Thyroid gland (tissue), 4 donors: ENCODE measurements at regions not wholly inside any gene's neighbourhood (a gene's known extent, or its start where the extent isn't known, plus 50 kb on each side); places are given as distances from the start of the nearest gene placed in this dataset.

Source experiments
- DNase-seq, 2 donors: peaks; one replicate each; pipeline ENCODE4 v3.0.0-alpha.2; 2019
- H3K27ac ChIP-seq, 3 donors: fragments of 200-600 bp; sonication (generic); 1 replicate in 2 of 3; 2 replicates in 1 of 3; pipeline ENCODE4 v1.5.1; 2016 to 2019; ENCODE audit warnings: mild to moderate bottlenecking in 1 of 3, moderate library complexity in 1 of 3
- H3K27me3 ChIP-seq: fragments of 200-600 bp; sonication (generic); one replicate; pipeline ENCODE4 v1.5.1; 2019
- H3K36me3 ChIP-seq, 2 donors: fragments of 200-600 bp; sonication (generic); one replicate each; pipeline ENCODE4 v1.5.1; 2016 to 2019
- H3K4me1 ChIP-seq, 2 donors: fragments of 200-600 bp; sonication (generic); one replicate each; pipeline ENCODE4 v1.5.1; 2017 to 2019
- H3K4me3 ChIP-seq, 3 donors: fragments of 200-600 bp; sonication (generic); replicated peaks in 1 of 3; 1 replicate in 2 of 3; 2 replicates in 1 of 3; pipeline ENCODE4 v1.5.1; 2016; ENCODE audit warnings: mild to moderate bottlenecking in 1 of 3
- H3K9me3 ChIP-seq: fragments of 200-600 bp; sonication (generic); one replicate; pipeline ENCODE4 v1.5.1; 2017
- CTCF ChIP-seq, 6 experiments: fragments of 200-600 bp in 3 of 6; fragments of 450-650 bp in 3 of 6; sonication (generic) in 3 of 6; IDR thresholded peaks; one replicate each; pipeline ENCODE4 v1.5.1; 2016 to 2019; ENCODE audit warnings: antibody characterized with exemption in 6 of 6, mild to moderate bottlenecking in 2 of 6, inconsistent platforms in 1 of 6, moderate library complexity in 1 of 6
- POLR2A ChIP-seq, 2 donors: fragments of 450-650 bp; IDR thresholded peaks; one replicate each; pipeline ENCODE4 v1.6.1; 2017; ENCODE audit warnings: antibody characterized with exemption in 2 of 2, mild to moderate bottlenecking in 2 of 2, moderate library complexity in 1 of 2
- WGBS, 2 donors: methylation state at CpG; one replicate each; pipeline ENCODE4 v1.1.5; 2017; 5-methylcytosine and 5-hydroxymethylcytosine counted together
- intact Hi-C: fragments of 100-400 bp; cut with DNase I; formaldehyde crosslinking; loops from one replicate; pipeline ENCODE4 v1.15.1; 2023

GRCh38 chr15:67968966-67969365 lies 85.1 kb upstream of the PIAS1 start:
- H3K27me3 ChIP-seq, result no peaks in the 10 kb centered on the region
- no peak overlapping the region for H3K4me3 ChIP-seq
- H3K9me3 ChIP-seq, result no peaks in the 10 kb centered on the region
- WGBS, 2 donors, result 87 to 89% methylated on average over 3 of the region's 3 CpGs
- intact Hi-C loops, result no loop called here
- H3K36me3 ChIP-seq, result no peaks in the 10 kb centered on the region
- peaks cover 10 to 14% of the 10 kb centered on the region in 2 donors for H3K4me1 ChIP-seq
- DNase-seq, result no peak
- H3K27ac ChIP-seq, result no peak overlapping the region
- no peak for TF ChIP-seq CTCF (IDR thresholded peaks at IDR 0.05)

GRCh38 chr15:67969892-67970291 lies 84.2 kb upstream of the PIAS1 start:
- intact Hi-C loops, result no loop called here
- Histone ChIP-seq H3K4me3 (no peak overlapping the region), H3K9me3 (no peaks in the 10 kb centered on the region), H3K36me3 (no peaks in the 10 kb centered on the region), H3K27me3 (no peaks in the 10 kb centered on the region), H3K27ac (no peak overlapping the region), H3K4me1 (peaks cover 10 to 14% of the 10 kb centered on the region in 2 donors)
- DNase-seq, result no peak
- WGBS, 2 donors, result 74 to 93% methylated on average over 3 of the region's 3 CpGs
- TF ChIP-seq POLR2A (IDR thresholded peaks at IDR 0.05) (no peak), CTCF (IDR thresholded peaks at IDR 0.05) (no peak)

- Histone ChIP-seq H3K4me3 (no peak overlapping the region), H3K27me3 (no peaks in the 10 kb centered on the region), H3K9me3 (no peaks in the 10 kb centered on the region), H3K27ac (no peak overlapping the region), H3K36me3 (no peaks in the 10 kb centered on the region), H3K4me1 (peaks cover 10 to 14% of the 10 kb centered on the region in 2 donors)
- intact Hi-C loops, result no loop called here
- no peak for TF ChIP-seq POLR2A (IDR thresholded peaks at IDR 0.05)
- no peak for TF ChIP-seq CTCF (IDR thresholded peaks at IDR 0.05)
- 70 to 88% methylated on average over 4 of the region's 4 CpGs for WGBS, 2 donors
- no peak for DNase-seq
Observed at GRCh38 chr15:67972377-67972776, 81.7 kb upstream of the PIAS1 start.

GRCh38 chr15:67973846-67974245 lies 80.3 kb upstream of the PIAS1 start:
- no peaks in the 10 kb centered on the region for H3K9me3 ChIP-seq
- intact Hi-C loops, result no loop called here
- 89 to 94% methylated on average over 4 of the region's 4 CpGs for WGBS, 2 donors
- H3K4me1 ChIP-seq, result peaks cover 0 to 1% of the 10 kb centered on the region in 2 donors
- no peaks in the 10 kb centered on the region for H3K36me3 ChIP-seq
- H3K27ac ChIP-seq, result no peak overlapping the region
- no peak for DNase-seq
- TF ChIP-seq CTCF (IDR thresholded peaks at IDR 0.05) (no peak), POLR2A (IDR thresholded peaks at IDR 0.05) (no peak)
- H3K4me3 ChIP-seq, result no peak overlapping the region
- H3K27me3 ChIP-seq, result no peaks in the 10 kb centered on the region

- WGBS, 2 donors, result 94 to 95% methylated on average over 3 of the region's 3 CpGs
- no peak for TF ChIP-seq CTCF (IDR thresholded peaks at IDR 0.05)
- no peak for TF ChIP-seq POLR2A (IDR thresholded peaks at IDR 0.05)
- no peaks in the 10 kb centered on the region for H3K9me3 ChIP-seq
- DNase-seq, result no peak
- intact Hi-C loops, result no loop called here
- H3K4me3 ChIP-seq, result no peak overlapping the region
- no peaks in the 10 kb centered on the region for H3K4me1 ChIP-seq
- H3K27me3 ChIP-seq, result no peaks in the 10 kb centered on the region
- H3K27ac ChIP-seq, result no peak overlapping the region
- no peaks in the 10 kb centered on the region for H3K36me3 ChIP-seq
Observed at GRCh38 chr15:67976506-67977073, 77.5 kb upstream of the PIAS1 start.
